HFFc6 (cell line): ENCODE measurements at regions not wholly inside any gene's neighbourhood (a gene's known extent, or its start where the extent isn't known, plus 50 kb on each side); places are given as distances from the start of the nearest gene placed in this dataset.

Experiments used
- DNase-seq: peaks from one replicate; pipeline ENCODE4 v3.0.0-alpha.2; 2018
- H3K27ac Mint-ChIP-seq: 2 replicates; pipeline ENCODE4 v1.8.0; 2020; ENCODE audit warnings: mild to moderate bottlenecking, mixed read lengths
- H3K27me3 Mint-ChIP-seq: 2 replicates; pipeline ENCODE4 v1.8.0; 2021; ENCODE audit warnings: mild to moderate bottlenecking, moderate library complexity, mixed read lengths; ENCODE audit not compliant: insufficient read depth
- H3K36me3 Mint-ChIP-seq: 2 replicates; pipeline ENCODE4 v1.8.0; 2021; ENCODE audit warnings: low read depth, mixed read lengths
- H3K4me1 Mint-ChIP-seq: 2 replicates; pipeline ENCODE4 v1.8.0; 2020; ENCODE audit warnings: low read depth, mixed read lengths
- H3K4me3 Mint-ChIP-seq: 2 replicates; pipeline ENCODE4 v1.8.0; 2020; ENCODE audit warnings: mild to moderate bottlenecking, moderate library complexity, mixed read lengths
- H3K9me3 Mint-ChIP-seq: 2 replicates; pipeline ENCODE4 v1.8.0; 2020; ENCODE audit warnings: mild to moderate bottlenecking, mixed read lengths
- CTCF ChIP-seq: fragments of 200-600 bp; sonication (generic); IDR thresholded peaks from 2 replicates; pipeline ENCODE4 v1.5.0; 2021; ENCODE audit warnings: antibody characterized with exemption, mild to moderate bottlenecking

GRCh38 chr1:83781667-83782066 lies 217.3 kb downstream of the TTLL7 start:
- H3K27me3 Mint-ChIP-seq: peaks cover 7% of the 10 kb centered on the region; the same call in 1 of the 2 replicates

GRCh38 chr1:83779565-83779964 lies 219.4 kb downstream of the TTLL7 start:
- Mint-ChIP-seq H3K4me3 (no peak overlapping the region), H3K4me1 (no peaks in the 10 kb centered on the region), H3K36me3 (no peaks in the 10 kb centered on the region), H3K27ac (no peak overlapping the region), H3K9me3 (no peaks in the 10 kb centered on the region; the same call in 1 of the 2 replicates), H3K27me3 (peaks cover 7% of the 10 kb centered on the region; the same call in 1 of the 2 replicates)
- DNase-seq: no peak
- no peak for TF ChIP-seq CTCF

More at GRCh38 chr1:83781667-83782066, 217.3 kb downstream of the TTLL7 start:
- Mint-ChIP-seq H3K36me3 (no peaks in the 10 kb centered on the region), H3K27ac (no peak overlapping the region), H3K4me3 (no peak overlapping the region), H3K9me3 (no peaks in the 10 kb centered on the region; the same call in 1 of the 2 replicates), H3K4me1 (no peaks in the 10 kb centered on the region)
- no peak for DNase-seq
- TF ChIP-seq CTCF: no peak

- peaks cover 7% of the 10 kb centered on the region; the same call in 1 of the 2 replicates for H3K27me3 Mint-ChIP-seq
- H3K4me1 Mint-ChIP-seq: no peaks in the 10 kb centered on the region
- DNase-seq: no peak
- no peak for TF ChIP-seq CTCF
- H3K36me3 Mint-ChIP-seq: no peaks in the 10 kb centered on the region
- no peaks in the 10 kb centered on the region for H3K9me3 Mint-ChIP-seq
- no peak overlapping the region for H3K27ac Mint-ChIP-seq
- H3K4me3 Mint-ChIP-seq: no peak overlapping the region
Measured at GRCh38 chr1:83777758-83778101, 221.2 kb downstream of the TTLL7 start.

- H3K9me3 Mint-ChIP-seq: no peaks in the 10 kb centered on the region
- H3K27me3 Mint-ChIP-seq: peaks cover 7% of the 10 kb centered on the region; the same call in 1 of the 2 replicates
- no peaks in the 10 kb centered on the region for H3K36me3 Mint-ChIP-seq
- no peak overlapping the region for H3K4me3 Mint-ChIP-seq
- no peaks in the 10 kb centered on the region for H3K4me1 Mint-ChIP-seq
- H3K27ac Mint-ChIP-seq: no peak overlapping the region
- no peak for TF ChIP-seq CTCF
- DNase-seq: no peak
Measured at GRCh38 chr1:83776913-83777757, 221.8 kb downstream of the TTLL7 start.

- Mint-ChIP-seq H3K4me3 (no peak overlapping the region), H3K4me1 (no peaks in the 10 kb centered on the region), H3K36me3 (no peaks in the 10 kb centered on the region), H3K9me3 (no peaks in the 10 kb centered on the region), H3K27ac (no peak overlapping the region), H3K27me3 (peaks cover 7% of the 10 kb centered on the region; the same call in 1 of the 2 replicates)
- no peak for DNase-seq
- TF ChIP-seq CTCF: no peak
Measured at GRCh38 chr1:83775977-83776603, 222.8 kb downstream of the TTLL7 start.
